Central memory CD4-positive, alpha-beta T cell (primary cell): ENCODE measurements at regions not wholly inside any gene's neighbourhood (a gene's known extent, or its start where the extent isn't known, plus 50 kb on each side); places are given as distances from the start of the nearest gene placed in this dataset.
"Not testable (repeated sequence)": the region's sequence is repeated elsewhere in the genome, so short reads cannot be mapped to it uniquely, and the experiment has no call there.

Experiments used
- DNase-seq: peaks from one replicate; pipeline ENCODE4 v3.0.0; 2022

GRCh38 chr15:30470601-30471365, 56.7 kb upstream of the GOLGA8R start:
- peak; percentile 62 for DNase-seq

GRCh38 chr15:30471366-30471749, 57.3 kb upstream of the GOLGA8R start:
- DNase-seq: not testable (repeated sequence)

- DNase-seq: not testable (repeated sequence)
Measured at GRCh38 chr15:30471817-30472551, 57.9 kb upstream of the GOLGA8R start.

- DNase-seq: not testable (repeated sequence)
Measured at GRCh38 chr15:30484887-30485286, 67.0 kb upstream of the GOLGA8Q start.

- DNase-seq: not testable (repeated sequence)
Measured at GRCh38 chr15:30489237-30489636, 62.6 kb upstream of the GOLGA8Q start.

- not testable (repeated sequence) for DNase-seq
Measured at GRCh38 chr15:30490334-30490733, 61.5 kb upstream of the GOLGA8Q start.

- not testable (repeated sequence) for DNase-seq
Measured at GRCh38 chr15:30493947-30494346, 57.9 kb upstream of the GOLGA8Q start.

GRCh38 chr15:30497275-30497674, 54.6 kb upstream of the GOLGA8Q start:
- DNase-seq: not testable (repeated sequence)

GRCh38 chr15:30499233-30499632, 52.6 kb upstream of the GOLGA8Q start:
- DNase-seq: not testable (repeated sequence)

- DNase-seq: not testable (repeated sequence)
Measured at GRCh38 chr15:30500511-30500910, 51.3 kb upstream of the GOLGA8Q start.
